ENCODE measurements at regions not wholly inside any gene's neighbourhood (a gene's known extent, or its start where the extent isn't known, plus 50 kb on each side); places are given as distances from the start of the nearest gene placed in this dataset.

DNA sequence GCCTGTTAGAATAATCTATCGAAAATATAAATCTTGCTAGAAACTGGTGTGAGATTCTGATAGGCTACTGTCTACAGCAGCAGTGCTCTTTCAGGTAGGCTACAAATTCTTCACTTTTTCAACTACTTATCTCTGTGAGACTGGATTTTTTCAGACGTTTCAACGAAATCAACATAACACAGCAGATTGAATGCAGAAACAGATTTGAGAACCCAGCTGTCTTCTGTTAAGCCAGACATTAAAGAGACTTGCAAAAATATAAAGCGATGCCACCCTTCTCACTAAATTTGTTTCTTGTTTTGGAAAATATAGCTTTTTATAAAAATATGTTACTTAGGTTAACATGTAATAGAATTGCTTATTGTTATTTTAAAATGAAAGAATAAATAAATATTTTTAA lies 140.6 kb upstream of the PHACTR1 start:
- no peak overlapping the region for H3K4me3 ChIP-seq (ENCODE audit: low read length)
- TF ChIP-seq CTCF (IDR thresholded peaks at IDR 0.05; ENCODE audit: insufficient read depth, low read depth, low read length, missing control alignments), result no peak
- no peak for DNase-seq (ENCODE audit: low read depth)

DNA sequence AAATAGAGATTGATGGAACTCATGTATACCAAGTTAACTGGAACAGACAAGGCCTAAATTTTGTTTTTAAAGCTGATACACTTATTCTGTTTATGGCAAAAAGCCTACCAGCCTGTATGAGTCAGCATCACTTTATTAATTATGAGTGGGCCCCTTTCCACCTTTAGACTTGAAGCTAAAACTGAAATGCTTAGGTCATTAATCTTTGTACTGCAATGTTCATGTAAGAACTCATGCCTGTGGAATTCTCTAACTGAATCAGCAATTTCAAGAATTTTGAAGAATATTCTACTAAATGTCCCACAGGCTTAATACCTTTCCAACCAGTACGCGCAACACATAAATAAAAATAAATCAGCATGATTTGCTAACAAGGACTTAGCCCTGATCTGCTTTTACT lies 140.2 kb upstream of the PHACTR1 start:
- H3K4me3 ChIP-seq (ENCODE audit: low read length), result no peak overlapping the region
- peak; percentile 81 for DNase-seq (ENCODE audit: low read depth)
- no peak for TF ChIP-seq CTCF (IDR thresholded peaks at IDR 0.05; ENCODE audit: insufficient read depth, low read depth, low read length, missing control alignments)

- peak; percentile 80 for DNase-seq (ENCODE audit: low read depth)
- TF ChIP-seq CTCF (IDR thresholded peaks at IDR 0.05; ENCODE audit: insufficient read depth, low read depth, low read length, missing control alignments), result no peak
- no peak overlapping the region for H3K4me3 ChIP-seq (ENCODE audit: low read length)
Measured at GRCh38 chr6:12577124-12577850, 139.3 kb upstream of the PHACTR1 start.

DNA sequence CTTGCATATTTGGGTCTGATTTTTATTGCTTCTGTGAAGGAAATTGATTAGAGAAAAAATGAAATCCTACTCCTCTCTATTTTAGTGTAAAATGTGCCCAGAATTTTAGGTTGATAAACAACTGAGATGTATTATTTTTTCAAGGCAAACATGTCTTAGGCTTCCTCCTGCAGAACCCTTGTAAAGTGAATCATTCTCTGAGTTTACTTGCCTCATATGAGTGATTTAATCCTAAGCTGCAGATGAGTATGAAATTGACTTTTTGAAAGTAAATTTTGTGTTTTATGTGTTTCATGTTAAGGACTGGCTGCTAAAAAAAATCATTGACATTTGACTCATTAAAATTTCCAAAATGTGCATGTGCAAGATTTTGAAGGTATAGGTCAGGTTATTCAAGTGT lies 138.5 kb upstream of the PHACTR1 start:
- H3K4me3 ChIP-seq (ENCODE audit: low read length), result no peak overlapping the region
- TF ChIP-seq CTCF (IDR thresholded peaks at IDR 0.05; ENCODE audit: insufficient read depth, low read depth, low read length, missing control alignments), result no peak
- peak; percentile 48 for DNase-seq (ENCODE audit: low read depth)

DNA sequence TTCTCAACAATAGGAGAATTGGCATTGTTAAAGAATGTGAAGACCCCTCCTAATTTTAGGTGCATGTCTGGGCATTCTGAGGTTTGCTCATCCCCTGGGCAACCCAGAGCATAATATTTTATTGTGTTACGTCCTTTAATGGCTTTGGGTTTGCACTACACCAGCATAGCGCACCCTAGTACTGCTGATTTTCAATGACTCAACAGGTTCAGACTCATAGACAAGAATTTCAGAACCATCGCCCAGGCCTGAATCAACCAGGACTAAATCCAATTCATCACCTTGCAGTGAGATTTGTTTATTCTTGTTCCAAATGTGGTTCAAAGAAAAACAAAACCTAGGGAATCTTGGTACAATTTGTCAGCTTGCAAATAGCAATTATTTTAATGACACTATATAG lies 137.8 kb upstream of the PHACTR1 start:
- no peak overlapping the region for H3K4me3 ChIP-seq (ENCODE audit: low read length)
- TF ChIP-seq CTCF (IDR thresholded peaks at IDR 0.05; ENCODE audit: insufficient read depth, low read depth, low read length, missing control alignments), result no peak
- peak; percentile 94 for DNase-seq (ENCODE audit: low read depth)

DNA sequence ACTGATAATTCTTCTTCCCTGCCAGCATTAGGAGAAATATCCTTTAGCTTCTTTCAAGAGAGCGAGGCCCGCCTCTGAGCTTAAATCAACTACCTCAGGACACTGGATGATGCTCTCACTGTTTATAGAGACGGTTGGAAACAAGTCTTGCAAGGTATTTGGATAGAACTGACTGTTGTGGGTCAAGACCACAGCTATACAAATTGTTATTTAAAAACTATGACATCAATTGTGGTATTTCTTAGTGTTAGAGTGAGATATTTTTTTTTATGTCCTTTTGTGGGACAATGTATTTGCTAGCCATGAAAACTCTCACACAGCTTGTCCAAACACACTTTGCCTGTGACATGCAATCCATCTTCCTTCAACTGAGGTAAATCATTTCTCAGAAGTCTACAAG lies 136.3 kb upstream of the PHACTR1 start:
- DNase-seq (ENCODE audit: low read depth), result no peak
- H3K4me3 ChIP-seq (ENCODE audit: low read length), result no peak overlapping the region
- TF ChIP-seq CTCF (IDR thresholded peaks at IDR 0.05; ENCODE audit: insufficient read depth, low read depth, low read length, missing control alignments), result no peak
